OCI-LY7 (cell line): ENCODE measurements at regions not wholly inside any gene's neighbourhood (a gene's known extent, or its start where the extent isn't known, plus 50 kb on each side); places are given as distances from the start of the nearest gene placed in this dataset.

Experiments
- CTCF ChIP-seq: fragments of 200-600 bp; sonication (generic); conservative IDR thresholded peaks from 2 replicates; pipeline ENCODE4 v1.5.1; 2014; ENCODE audit warnings: mild to moderate bottlenecking, antibody characterized with exemption, low read length, moderate library complexity, mixed read lengths
- EZH2phosphoT487 ChIP-seq: fragments of 200-600 bp; sonication (generic); IDR thresholded peaks from 2 replicates; pipeline ENCODE4 v1.6.1; 2018; ENCODE audit warnings: low read depth, borderline replicate concordance, mild to moderate bottlenecking, mixed run types, antibody characterized with exemption, low read length, moderate library complexity, mixed read lengths

GRCh38 chr5:43774881-43775399 is 172.0 kb downstream of the NNT start:
- TF ChIP-seq CTCF (no peak), EZH2phosphoT487 (no peak)
